Glomerular visceral epithelial cell (primary cell): ENCODE measurements at regions not wholly inside any gene's neighbourhood (a gene's known extent, or its start where the extent isn't known, plus 50 kb on each side); places are given as distances from the start of the nearest gene placed in this dataset.
A peak's percentile ranks its signal among the peaks of the same experiment; 100 is the strongest.

ENCODE experiments used
- DNase-seq: peaks from one replicate; pipeline ENCODE4 v3.0.0-alpha.2; 2016; ENCODE audit errors: extremely low spot score

DNA sequence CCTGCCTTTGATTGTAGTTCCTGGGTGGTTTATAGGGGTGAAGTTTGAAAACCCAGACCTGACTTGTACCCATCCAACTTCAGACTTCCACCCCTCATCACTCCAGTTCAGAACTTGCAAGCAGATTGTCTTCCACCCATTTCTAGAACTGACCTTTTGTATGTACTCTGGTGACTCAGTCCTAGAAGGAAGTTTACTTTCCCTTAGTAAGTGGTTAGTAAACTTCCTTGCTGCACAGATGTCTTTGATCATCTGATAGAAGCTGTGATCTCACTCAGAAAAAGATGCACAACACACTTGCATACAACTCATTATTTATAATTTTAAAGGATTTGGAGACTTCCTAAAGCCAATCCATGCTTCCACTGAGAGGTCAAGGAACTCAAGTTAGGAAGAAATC lies 368.0 kb downstream of the MFSD1 start:
- DNase-seq = peak; percentile 19

DNA sequence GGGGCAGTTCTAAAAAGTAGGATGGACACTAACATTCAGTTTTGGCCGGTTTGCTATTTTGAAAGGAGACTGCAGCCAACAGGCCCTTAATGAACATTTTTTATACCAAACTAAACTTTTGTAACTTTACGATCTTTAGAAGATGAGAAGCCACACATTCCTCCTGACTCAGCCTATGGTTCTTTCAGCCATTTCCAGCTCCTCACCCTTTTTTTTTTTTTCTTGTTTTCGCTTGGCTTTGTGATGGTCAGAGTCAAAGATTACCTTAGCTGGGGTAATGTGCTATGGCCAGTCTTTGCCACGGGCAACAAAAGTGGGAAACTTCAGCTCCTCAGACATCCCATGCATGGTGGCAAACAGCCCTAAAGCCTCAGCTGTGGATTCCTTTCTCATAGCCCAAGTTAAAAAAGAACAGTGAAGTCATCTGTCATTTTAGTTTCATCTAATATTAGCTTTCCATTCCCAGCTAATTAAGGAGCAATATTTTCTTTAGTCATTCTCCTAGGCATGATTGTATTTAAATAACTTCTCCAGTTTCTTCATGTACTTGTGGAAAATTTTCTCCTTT lies 368.7 kb downstream of the MFSD1 start:
- DNase-seq = peak; percentile 25

DNA sequence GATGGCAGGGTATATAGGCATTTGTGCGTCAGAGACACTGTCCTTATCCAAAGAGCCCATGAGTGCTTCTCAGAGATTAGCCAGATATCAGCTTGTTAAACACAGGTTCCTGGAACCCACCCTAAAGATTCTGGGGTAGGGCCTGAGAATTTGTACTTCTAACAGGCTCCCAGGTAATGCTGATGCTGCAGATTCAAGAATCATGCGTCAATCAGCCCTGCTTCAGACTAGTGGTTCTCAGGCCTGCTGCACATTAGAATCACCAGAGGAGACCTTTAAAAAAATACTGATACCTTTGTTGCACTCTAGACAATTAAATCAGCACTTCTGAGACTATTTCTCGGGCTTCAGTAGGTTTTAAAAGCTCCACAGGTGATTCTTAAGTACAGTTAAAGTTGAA lies 369.5 kb downstream of the MFSD1 start:
- no peak for DNase-seq

DNA sequence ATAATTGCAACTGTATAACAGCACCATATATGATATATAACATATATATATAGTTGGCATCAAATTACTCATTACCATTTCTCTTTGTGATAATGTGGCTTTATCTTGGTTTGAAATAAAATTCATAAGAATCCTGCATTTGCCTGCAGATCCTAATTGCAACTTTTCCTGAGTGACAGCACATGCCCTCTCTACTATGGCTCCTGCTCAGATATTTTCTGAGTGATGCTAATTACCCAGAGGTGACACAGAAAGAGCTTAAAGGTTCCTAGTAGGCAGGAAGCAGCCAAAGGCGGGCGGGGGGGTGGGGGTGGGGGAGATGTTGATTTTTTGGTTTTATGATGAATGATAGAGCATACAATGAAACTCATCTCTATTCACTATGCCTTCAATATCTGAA lies 370.6 kb downstream of the MFSD1 start:
- DNase-seq = no peak

DNA sequence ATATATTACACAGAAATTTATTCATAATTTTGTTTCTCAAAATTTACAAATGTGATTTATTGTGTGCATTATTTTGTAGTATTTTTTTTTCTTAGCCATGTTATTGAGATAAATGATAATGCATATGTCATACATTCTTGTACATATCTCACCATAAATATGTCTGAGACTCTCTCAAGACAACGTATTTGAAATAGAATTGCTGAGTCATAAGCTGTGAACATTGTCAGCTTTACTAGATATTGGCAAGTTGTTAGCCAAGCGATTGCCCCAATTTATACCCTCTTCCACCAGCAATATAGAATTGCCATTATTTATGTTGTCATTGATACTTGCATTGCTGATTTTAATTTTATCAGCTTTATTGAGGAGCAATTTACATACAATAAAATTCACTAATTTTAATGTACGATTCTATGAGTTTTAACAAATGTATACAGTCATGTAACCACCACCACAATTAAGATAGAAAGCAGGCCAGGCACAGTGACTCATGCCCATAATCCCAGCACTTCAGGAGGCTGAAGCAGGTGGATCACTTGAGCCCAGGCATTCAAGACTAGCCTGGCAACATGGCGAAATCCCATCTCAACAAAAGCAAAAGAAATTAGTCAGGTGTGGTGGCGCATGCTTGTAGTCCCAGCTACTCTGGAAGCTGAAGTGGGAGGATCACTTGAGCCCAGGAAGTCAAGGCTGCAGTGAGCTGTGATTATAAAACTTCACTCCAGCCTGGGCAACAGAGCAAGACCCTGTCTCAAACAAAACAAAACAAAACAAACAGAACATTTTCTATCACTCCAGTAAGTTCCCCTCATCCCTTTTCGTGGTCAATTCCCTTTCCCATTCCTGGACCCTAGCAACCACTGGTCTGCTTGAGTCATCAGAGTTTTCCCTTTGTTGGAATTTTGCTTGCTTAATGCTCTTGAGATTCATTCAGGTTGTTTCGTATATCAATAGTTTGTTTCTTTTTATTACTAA lies 373.1 kb downstream of the MFSD1 start:
- DNase-seq = peak; percentile 42

DNA sequence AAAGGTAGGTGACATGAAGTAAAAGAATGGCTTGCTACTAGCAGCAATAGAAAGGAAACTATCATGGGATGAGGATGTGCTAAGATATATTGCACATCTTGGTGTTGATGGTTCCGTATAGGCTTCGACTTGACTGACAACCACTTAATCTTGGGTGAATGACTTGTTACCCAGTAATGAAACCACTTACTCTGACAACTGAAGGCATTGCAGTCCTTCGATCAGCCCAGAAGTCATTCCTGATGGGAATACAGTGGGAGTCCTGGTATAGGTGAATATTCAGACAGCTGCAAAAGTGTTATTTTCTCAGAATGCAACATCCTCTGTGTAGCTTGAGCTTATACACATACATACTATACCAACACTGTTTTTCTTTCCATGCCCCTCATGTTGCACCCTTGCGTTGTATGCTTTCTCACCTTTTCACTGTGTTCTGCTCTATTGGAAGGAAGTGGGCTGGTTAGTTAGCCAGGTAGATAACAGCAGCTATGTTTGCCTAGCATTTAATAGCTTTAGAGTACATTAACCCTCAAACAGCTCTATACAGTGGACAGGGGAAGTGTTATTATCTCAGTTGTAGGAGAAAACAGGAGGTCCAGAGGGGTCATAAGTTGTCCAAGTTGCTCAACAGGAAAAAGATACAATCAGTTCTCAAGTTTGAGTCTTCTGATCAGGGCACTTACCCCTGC lies 376.5 kb downstream of the MFSD1 start:
- no peak for DNase-seq

DNA sequence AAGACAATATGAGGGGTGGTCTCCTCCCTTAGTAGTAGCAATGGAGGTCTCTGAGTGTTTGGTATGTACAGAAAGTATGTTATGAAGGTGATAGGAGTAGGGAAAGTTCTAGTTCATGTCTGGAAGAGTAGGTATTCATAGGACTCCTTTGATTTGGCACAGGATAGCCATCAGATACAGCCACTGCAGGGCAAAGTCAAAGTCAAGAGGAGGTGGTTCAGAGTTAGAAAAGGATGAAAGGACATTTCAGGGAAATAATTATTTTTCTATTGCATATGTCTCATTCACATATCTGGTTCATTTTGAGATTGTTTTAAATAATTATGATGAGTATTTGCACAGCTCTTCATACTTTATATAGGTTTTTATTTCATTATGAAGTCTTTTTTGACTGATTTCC lies 381.1 kb downstream of the MFSD1 start:
- no peak for DNase-seq

DNA sequence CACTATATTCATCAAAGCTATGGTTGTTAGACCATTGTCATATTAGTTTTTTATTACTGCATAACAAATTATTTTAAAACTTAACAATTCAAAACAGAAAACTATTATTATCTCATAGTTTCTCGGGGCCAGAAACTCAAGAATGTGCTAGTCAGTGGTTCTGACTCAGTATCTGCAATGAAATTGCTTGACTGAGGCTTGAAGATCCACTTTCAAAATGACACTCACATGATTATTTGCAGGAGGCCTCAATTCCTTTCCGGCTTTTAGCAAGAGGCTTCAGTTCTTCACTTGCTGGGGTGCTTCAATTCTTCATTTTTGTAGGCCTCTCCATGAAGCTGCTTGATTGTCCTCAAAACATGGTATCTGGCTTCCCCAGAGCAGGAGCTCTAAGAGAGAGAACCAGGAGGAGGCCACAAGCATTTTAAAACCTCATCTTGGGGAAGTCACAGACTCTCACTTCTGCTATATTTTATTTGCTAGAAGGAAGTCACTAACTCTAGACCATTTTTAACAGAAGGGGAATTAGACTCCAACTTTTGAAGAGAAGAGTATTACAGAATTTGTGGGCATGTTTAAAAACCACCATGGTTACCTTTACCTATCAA lies 383.7 kb downstream of the MFSD1 start:
- no peak for DNase-seq

DNA sequence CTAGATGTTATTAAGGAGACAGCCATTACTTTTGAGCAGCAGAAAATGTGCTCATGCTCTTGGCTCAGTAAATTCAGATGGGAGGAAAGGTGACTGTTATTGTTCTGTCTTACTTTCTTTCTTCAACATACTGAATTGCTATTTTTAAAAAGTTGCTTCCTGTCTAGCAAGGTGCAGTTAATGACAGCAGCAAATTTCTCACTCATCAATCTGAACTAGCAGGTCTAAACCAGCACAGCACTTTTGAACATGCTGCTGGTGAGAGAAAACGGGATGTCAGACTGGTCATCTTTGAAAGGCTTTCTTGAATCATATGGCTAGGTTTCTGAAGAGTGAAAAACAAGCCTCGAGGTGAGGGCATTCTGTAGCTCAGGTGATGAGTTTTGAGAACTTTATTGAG lies 384.7 kb downstream of the MFSD1 start:
- no peak for DNase-seq

DNA sequence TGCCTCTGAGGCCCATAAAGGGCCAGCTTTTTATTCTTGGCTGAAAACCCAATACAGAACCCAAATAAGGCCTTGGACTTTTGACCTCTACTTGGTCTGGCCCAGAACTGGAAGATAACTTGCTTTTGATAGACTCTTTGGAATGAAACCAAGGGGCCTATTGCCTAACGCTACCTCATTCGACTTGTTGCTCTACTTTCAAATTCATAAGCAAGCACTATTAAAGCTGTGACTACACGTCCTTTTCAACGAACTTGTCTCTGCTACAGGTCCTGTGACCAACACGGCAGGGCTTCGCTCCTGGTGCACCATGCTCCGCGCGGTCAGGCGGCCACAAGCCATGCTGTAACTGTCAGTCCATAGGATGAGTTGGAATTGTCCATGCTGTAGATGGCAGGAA lies 385.4 kb downstream of the MFSD1 start:
- no peak for DNase-seq

DNA sequence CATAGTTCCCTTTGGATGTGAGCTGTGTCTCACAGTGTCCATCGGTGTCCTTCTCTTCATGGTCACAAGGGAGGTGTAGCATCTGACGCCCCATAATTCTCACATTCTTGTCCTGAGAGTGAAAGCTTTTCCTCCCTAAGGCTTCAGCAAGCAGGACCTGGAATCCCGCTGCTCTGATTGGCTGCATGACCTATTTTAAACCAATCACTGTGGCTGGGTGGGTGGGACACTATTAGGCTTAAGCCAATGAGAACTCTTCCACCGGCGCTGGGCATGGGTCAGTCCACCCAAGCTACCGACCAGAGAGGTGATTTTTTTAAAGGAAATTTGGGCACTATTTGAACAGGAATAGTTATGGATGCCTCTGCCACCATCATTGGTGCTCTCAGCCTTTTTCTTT lies 385.9 kb downstream of the MFSD1 start:
- no peak for DNase-seq

DNA sequence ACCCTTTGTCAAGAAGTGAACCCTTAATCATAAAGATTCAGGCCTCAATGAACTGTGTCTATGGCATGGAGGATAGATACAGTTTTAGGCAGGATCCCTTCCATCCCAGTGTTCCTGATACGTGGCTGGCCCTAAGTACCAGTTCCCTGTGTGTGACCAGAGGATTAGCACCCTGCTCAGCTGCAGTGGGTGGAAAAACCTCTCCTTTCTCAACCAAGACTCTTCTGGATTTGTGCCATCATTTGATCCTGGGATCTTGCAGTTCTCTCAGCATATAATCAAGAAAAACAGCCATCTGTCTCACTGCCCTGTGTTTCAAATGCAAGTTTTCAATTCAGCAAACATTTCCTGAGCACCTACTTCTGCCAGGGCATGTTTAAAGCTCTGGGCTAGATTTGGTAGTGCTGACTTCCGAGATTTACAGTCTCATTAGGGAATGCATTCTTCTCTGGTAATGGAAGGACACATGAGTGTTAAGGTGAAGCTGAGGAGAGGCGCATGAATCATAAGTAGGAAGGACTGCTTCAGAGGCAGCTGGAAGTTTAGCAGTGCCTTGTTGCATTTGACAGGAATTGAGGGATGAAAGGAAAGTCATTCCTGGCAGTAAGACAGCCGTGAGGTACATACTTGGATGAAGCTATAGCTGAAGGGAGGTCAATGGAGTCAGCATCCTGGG lies 388.3 kb downstream of the MFSD1 start:
- DNase-seq = peak; percentile 25

DNA sequence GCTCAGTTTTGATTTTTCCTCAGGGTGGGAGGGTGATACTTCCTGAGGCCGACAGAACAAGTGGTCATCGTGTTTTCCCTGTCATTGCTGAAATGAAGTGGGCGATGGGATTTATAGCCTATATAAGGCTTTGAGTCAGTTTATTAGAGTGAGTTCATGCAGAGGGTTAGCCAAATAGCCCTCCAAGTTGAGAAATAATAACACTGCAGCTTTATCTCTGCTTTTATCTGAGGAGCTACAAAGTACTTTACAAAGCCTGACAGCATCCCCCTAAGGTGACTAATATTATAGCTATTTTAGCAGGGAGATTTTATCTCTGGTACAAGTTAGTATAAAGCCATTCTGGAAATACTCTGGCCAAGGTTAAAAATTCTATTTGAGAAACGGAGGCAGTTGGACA lies 389.6 kb downstream of the MFSD1 start:
- DNase-seq = peak; percentile 26

DNA sequence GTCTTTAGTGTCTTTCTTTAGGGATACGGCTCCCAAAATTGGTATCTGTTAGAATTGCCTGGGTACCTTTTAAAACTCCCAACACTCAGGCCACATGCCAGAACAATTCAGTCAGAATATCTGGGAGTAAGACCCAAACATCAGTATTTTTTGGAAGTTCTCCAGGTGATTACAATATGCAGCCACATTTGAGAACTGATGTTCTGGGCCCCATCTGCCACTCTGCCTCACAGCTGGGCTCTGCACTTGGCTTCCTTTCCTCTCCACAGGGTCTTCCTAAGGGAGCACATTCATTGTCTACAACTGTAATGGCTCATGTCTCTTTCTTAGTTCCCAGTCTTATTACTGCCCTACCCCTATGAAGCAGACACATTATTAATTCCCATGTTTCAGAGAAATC lies 394.5 kb downstream of the MFSD1 start:
- no peak for DNase-seq

DNA sequence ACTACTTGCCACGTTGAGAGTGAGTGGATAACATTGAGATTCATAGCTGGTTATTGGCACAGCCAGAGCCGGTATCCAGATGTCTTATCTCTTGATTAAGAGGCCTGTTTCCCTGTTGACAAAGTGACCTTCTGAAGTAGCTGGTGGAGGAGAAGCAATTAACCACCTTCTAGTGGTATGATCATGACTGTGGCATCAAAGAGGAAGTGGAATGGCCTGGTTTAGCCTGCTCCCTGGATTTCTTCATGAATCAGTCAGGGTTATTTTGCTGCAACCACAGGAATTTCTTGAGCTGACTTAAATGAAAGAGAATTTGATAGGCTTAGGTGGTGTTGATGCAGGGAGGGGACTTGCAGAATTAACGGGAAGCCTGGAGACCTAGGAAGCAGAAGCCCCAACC lies 398.3 kb downstream of the MFSD1 start:
- peak; percentile 84 for DNase-seq

DNA sequence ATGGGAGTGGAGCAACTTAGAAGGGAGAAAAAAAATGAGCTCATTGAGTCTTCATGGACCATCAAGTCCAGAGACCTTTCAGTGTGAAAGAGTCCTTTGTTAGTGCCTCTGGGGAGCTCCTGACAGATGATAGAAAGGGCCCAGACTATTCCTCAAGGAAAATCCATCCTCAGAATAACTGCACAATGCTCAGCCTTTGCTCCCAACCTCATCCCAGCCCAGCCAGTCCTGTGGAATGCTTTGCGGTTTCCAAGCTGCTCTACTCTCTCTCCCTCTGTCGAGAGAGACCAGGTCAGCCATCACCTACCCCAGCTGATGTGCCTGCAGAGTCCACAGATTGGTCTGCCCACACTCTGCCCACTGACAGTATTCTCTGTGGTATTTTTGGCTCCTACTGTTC lies 406.2 kb downstream of the MFSD1 start:
- peak; percentile 28 for DNase-seq

DNA sequence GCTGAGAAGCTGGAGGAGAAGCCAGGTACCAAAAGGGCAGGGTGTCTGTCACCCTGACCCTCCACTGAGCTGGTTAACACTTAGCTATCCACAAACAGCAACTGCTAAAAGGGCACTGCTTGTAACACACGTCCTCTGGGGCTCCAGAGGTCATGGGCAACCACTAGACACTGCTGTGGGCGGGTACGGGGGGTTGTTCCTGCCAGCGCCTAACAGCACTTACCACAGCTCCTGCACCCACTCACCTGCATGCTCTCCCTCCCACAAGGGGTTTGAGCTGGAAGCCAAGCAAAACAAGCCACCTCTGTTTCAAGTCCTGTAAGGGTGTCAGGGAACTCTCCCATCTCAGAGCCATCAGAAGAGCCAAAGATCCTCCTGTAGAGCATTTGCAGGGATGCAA lies 407.6 kb downstream of the MFSD1 start:
- DNase-seq = no peak

DNA sequence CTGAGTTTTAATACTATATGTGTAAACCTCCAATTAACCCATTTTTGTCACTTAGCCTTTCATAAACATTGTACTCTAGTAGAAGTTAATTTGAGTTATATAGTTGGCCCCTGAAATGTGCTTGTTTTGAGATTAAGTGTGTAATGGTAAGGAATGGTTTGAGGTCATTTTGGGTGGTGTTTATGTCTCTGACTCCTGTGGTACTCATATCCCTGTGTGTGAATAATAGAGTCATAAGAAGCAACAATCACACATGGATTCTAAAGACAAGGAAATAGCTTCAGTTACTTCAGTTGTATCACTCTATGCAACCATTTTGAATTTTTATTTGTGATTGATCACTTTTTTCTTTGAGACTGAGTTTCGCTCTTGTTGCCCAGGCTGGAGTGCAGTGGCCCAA lies 408.5 kb downstream of the MFSD1 start:
- no peak for DNase-seq

DNA sequence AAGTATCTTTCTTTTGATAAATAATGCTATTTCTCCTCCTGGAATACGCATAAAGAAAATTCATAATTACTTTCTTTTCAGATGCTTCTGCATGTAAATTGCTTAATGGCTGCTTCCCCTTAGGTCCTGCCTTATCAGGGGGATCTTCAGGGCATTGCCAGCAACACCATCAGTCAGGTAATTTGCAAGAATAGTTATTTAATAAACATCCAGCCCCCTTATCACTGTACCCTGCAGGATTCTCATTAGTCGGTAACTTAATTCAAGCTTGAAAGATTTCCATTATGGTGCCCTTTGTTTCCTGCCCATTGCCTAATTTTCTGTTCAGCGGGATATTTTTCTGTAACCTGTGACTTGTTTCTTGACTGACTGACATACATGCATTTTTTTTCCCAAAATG lies 414.5 kb downstream of the MFSD1 start:
- DNase-seq = no peak

DNA sequence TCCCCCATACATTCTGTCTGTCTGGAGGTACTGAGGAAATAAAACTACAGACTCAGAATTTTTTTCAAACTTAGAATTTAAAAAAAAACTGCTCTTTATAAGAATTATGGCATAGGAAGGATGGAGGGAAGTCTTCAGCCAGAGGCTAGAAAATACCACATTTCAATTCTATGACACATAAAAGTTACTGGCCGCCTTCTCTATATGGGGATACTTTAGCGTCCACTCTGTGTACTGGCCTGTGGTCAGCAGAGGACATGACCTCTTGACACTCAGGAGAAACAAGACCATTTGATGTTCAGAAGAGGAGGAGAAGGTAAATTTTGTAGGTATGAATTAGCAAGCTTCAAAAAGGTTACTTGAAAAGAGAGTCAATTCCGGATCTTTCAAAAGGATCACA lies 417.4 kb downstream of the MFSD1 start:
- no peak for DNase-seq

DNA sequence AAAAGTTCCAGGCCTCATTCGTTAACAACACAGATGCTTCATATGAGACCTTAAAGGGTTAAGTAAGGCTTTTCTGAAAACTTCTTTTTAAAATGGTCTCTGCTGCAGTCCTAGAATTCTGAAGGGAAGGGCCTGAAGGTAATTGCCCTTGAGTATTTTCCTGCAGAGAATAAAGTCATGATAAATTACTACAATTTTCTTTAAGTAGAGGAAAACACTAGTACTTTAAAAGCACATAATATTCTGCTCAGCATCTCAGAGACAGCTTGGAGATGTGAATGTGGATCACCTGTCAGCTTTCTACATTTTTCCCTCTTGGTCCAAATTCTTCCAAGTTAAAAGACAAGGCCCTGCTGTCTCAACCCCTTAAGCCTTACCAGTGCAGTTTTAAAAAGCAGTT lies 419.5 kb downstream of the MFSD1 start:
- no peak for DNase-seq

DNA sequence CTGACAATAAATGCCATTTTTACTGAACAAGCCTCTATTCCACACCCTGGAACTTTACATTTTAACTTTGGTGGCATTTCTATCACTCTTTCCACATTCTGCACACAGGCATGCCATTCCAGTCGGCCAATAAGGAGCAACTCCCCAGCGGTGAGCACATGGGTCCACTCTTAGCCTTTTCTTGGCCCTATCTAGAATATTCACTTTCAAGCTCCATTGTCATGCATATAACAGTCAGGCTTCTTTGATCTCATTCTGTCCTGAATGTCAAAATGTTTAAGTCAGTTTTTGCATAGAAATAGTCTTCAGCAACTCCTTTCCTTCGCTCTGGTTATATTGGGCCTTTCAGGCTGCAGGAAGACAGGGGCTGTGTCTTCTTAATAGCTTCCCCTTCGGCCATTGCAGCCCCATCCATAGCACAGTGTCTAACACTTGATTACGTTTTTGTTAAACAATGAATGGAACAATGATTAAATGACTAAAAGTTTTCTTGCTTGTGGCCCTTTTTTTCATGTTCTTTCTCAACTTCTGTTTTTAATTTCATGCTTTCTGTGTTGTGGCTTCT lies 427.3 kb downstream of the MFSD1 start:
- no peak for DNase-seq
